Upper lobe of right lung (tissue), 1 donor: ENCODE measurements at regions not wholly inside any gene's neighbourhood (a gene's known extent, or its start where the extent isn't known, plus 50 kb on each side); places are given as distances from the start of the nearest gene placed in this dataset.

Source experiments
- ATAC-seq: fragments of 200-7000 bp; cut with Tn5 transposase; one replicate; pipeline ENCODE4 v1.9.1; 2020; ENCODE audit warnings: mild to moderate bottlenecking, moderate library complexity
- DNase-seq: peaks from one replicate; pipeline ENCODE4 v3.0.0-alpha.2; 2020
- H3K27ac ChIP-seq: fragments of 200-600 bp; one replicate; pipeline ENCODE4 v1.8.0; 2022
- H3K27me3 ChIP-seq: fragments of 200-600 bp; one replicate; pipeline ENCODE4 v1.8.0; 2022; ENCODE audit warnings: mild to moderate bottlenecking
- H3K36me3 ChIP-seq: fragments of 200-600 bp; one replicate; pipeline ENCODE4 v1.8.0; 2022
- H3K4me1 ChIP-seq: fragments of 200-600 bp; one replicate; pipeline ENCODE4 v1.8.0; 2022
- H3K4me3 ChIP-seq: fragments of 200-600 bp; one replicate; pipeline ENCODE4 v1.8.0; 2022; ENCODE audit warnings: mild to moderate bottlenecking
- H3K9me3 ChIP-seq: fragments of 200-600 bp; one replicate; pipeline ENCODE4 v1.8.0; 2022
- CTCF ChIP-seq: fragments of 200-600 bp; IDR thresholded peaks from one replicate; pipeline ENCODE4 v1.8.0; 2022; ENCODE audit warnings: antibody characterized with exemption
- intact Hi-C: fragments of 100-400 bp; cut with DNase I; formaldehyde crosslinking; loops from one replicate; pipeline ENCODE4 v1.11.0; 2022
- donor health status: DM: no; HTN: yes; CAD: no; lungs with severe emphysema.

GRCh38 chr2:103818176-103818575 lies 1035.7 kb upstream of the POU3F3 start:
- no peak overlapping the region for H3K4me3 ChIP-seq

GRCh38 chr2:103819599-103819998 lies 1034.3 kb upstream of the POU3F3 start:
- intact Hi-C loops = no loop called here
- TF ChIP-seq CTCF = no peak
- H3K36me3 ChIP-seq = no peaks in the 10 kb centered on the region
- no peaks in the 10 kb centered on the region for H3K9me3 ChIP-seq
- no peaks in the 10 kb centered on the region for H3K4me1 ChIP-seq
- ATAC-seq (no peak), DNase-seq (no peak)
- no peaks in the 10 kb centered on the region for H3K27me3 ChIP-seq
- H3K27ac ChIP-seq = no peak overlapping the region
- H3K4me3 ChIP-seq = no peak overlapping the region

More at GRCh38 chr2:103818176-103818575, 1035.7 kb upstream of the POU3F3 start:
- DNase-seq (no peak), ATAC-seq (no peak)
- Histone ChIP-seq H3K36me3 (no peaks in the 10 kb centered on the region), H3K4me1 (no peaks in the 10 kb centered on the region), H3K27me3 (no peaks in the 10 kb centered on the region), H3K9me3 (no peaks in the 10 kb centered on the region), H3K27ac (no peak overlapping the region)
- TF ChIP-seq CTCF = no peak
- intact Hi-C loops = no loop called here

- Histone ChIP-seq H3K27me3 (no peaks in the 10 kb centered on the region), H3K4me3 (no peak overlapping the region), H3K4me1 (no peaks in the 10 kb centered on the region), H3K27ac (no peak overlapping the region), H3K36me3 (no peaks in the 10 kb centered on the region), H3K9me3 (no peaks in the 10 kb centered on the region)
- intact Hi-C loops = no loop called here
- ATAC-seq (no peak), DNase-seq (no peak)
- TF ChIP-seq CTCF = no peak
Observed at GRCh38 chr2:103823847-103824246, 1030.1 kb upstream of the POU3F3 start.

GRCh38 chr2:103847276-103847675 lies 1006.6 kb upstream of the POU3F3 start:
- TF ChIP-seq CTCF = no peak
- no peak overlapping the region for H3K4me3 ChIP-seq
- H3K27me3 ChIP-seq = no peaks in the 10 kb centered on the region
- H3K36me3 ChIP-seq = no peaks in the 10 kb centered on the region
- DNase-seq (no peak), ATAC-seq (no peak)
- no peak overlapping the region for H3K27ac ChIP-seq
- no peaks in the 10 kb centered on the region for H3K4me1 ChIP-seq
- intact Hi-C loops = no loop called here
- H3K9me3 ChIP-seq = no peaks in the 10 kb centered on the region

GRCh38 chr2:103859238-103859637 lies 994.7 kb upstream of the POU3F3 start:
- H3K27me3 ChIP-seq = no peaks in the 10 kb centered on the region
- H3K4me1 ChIP-seq = no peaks in the 10 kb centered on the region
- H3K4me3 ChIP-seq = no peak overlapping the region
- no peak for TF ChIP-seq CTCF
- H3K27ac ChIP-seq = no peak overlapping the region
- intact Hi-C loops = no loop called here
- DNase-seq (no peak), ATAC-seq (no peak)
- H3K9me3 ChIP-seq = no peaks in the 10 kb centered on the region
- no peaks in the 10 kb centered on the region for H3K36me3 ChIP-seq

GRCh38 chr2:103860016-103860415 lies 993.9 kb upstream of the POU3F3 start:
- no peak for TF ChIP-seq CTCF
- no peak overlapping the region for H3K4me3 ChIP-seq
- no peaks in the 10 kb centered on the region for H3K9me3 ChIP-seq
- no peaks in the 10 kb centered on the region for H3K27me3 ChIP-seq
- H3K27ac ChIP-seq = no peak overlapping the region
- intact Hi-C loops = no loop called here
- no peaks in the 10 kb centered on the region for H3K36me3 ChIP-seq
- H3K4me1 ChIP-seq = no peaks in the 10 kb centered on the region
- ATAC-seq = no peak
- no peak for DNase-seq
